Osteoblast (primary cell): ENCODE measurements at regions not wholly inside any gene's neighbourhood (a gene's known extent, or its start where the extent isn't known, plus 50 kb on each side); places are given as distances from the start of the nearest gene placed in this dataset.

Experiments
- DNase-seq: peaks from one replicate; pipeline ENCODE4 v3.0.0; 2011; ENCODE audit warnings: low spot score, mixed read lengths; ENCODE audit not compliant: insufficient read length; ENCODE audit errors: missing footprints
- H2AFZ ChIP-seq: 2 replicates; pipeline ENCODE4 v1.6.0; 2011; ENCODE audit warnings: mild to moderate bottlenecking, low read length
- H3K27ac ChIP-seq: 2 replicates; pipeline ENCODE4 v1.5.1; 2011; ENCODE audit warnings: mild to moderate bottlenecking, low read depth, low read length, moderate library complexity
- H3K27me3 ChIP-seq: 2 replicates; pipeline ENCODE4 v1.6.0; 2012; ENCODE audit warnings: mild to moderate bottlenecking, control low read depth, inconsistent platforms, low read length, moderate library complexity; ENCODE audit not compliant: insufficient read depth
- H3K36me3 ChIP-seq: 2 replicates; pipeline ENCODE4 v1.5.1; 2011; ENCODE audit warnings: mild to moderate bottlenecking, low read length, control low read depth, moderate library complexity; ENCODE audit not compliant: insufficient read depth
- H3K4me1 ChIP-seq: 2 replicates; pipeline ENCODE4 v1.5.1; 2011; ENCODE audit warnings: mild to moderate bottlenecking, low read length, control low read depth, moderate library complexity; ENCODE audit not compliant: insufficient read depth
- H3K4me2 ChIP-seq: 2 replicates; pipeline ENCODE4 v1.6.0; 2011; ENCODE audit warnings: mild to moderate bottlenecking, low read length; ENCODE audit not compliant: insufficient read depth
- H3K4me3 ChIP-seq: fragments of 200-600 bp; sonication (generic); 3 replicates; pipeline ENCODE4 v1.5.1; 2012; ENCODE audit warnings: mild to moderate bottlenecking, low read length, inconsistent platforms; ENCODE audit not compliant: insufficient read depth
- H3K79me2 ChIP-seq: 2 replicates; pipeline ENCODE4 v1.6.0; 2012; ENCODE audit warnings: mild to moderate bottlenecking, low read length, control low read depth, inconsistent platforms; ENCODE audit not compliant: insufficient read depth
- H3K9me3 ChIP-seq: 2 replicates; pipeline ENCODE4 v1.5.1; 2011; ENCODE audit warnings: low read depth, low read length, control low read depth
- H4K20me1 ChIP-seq: 2 replicates; pipeline ENCODE4 v1.6.0; 2012; ENCODE audit warnings: mild to moderate bottlenecking, low read length, control low read depth; ENCODE audit not compliant: insufficient read depth
- CTCF ChIP-seq: IDR thresholded peaks from 2 replicates; pipeline ENCODE4 v1.5.1; 2011; ENCODE audit warnings: mild to moderate bottlenecking, low read depth, low read length, moderate library complexity; ENCODE audit errors: extremely low read depth

- Histone ChIP-seq H3K36me3 (no peaks in the 10 kb centered on the region), H3K27me3 (no peaks in the 10 kb centered on the region), H3K4me3 (no peak overlapping the region), H3K9me3 (peaks cover 4% of the 10 kb centered on the region), H4K20me1 (no peaks in the 10 kb centered on the region), H2AFZ (no peak overlapping the region), H3K4me1 (no peaks in the 10 kb centered on the region), H3K4me2 (no peak overlapping the region), H3K27ac (no peak overlapping the region), H3K79me2 (no peaks in the 10 kb centered on the region)
- TF ChIP-seq CTCF: no peak
- no peak for DNase-seq
These were observed 1452.6 kb downstream of the PCDH7 start for GRCh38 chr4:32172761-32173160.

GRCh38 chr4:32180086-32180485 is 1459.9 kb downstream of the PCDH7 start:
- Histone ChIP-seq H3K4me2 (no peak overlapping the region), H3K4me3 (no peak overlapping the region), H3K27me3 (no peaks in the 10 kb centered on the region), H3K4me1 (no peaks in the 10 kb centered on the region), H2AFZ (no peak overlapping the region), H4K20me1 (no peaks in the 10 kb centered on the region), H3K27ac (no peak overlapping the region), H3K36me3 (no peaks in the 10 kb centered on the region), H3K9me3 (peaks cover 2% of the 10 kb centered on the region), H3K79me2 (no peaks in the 10 kb centered on the region)
- no peak for DNase-seq
- no peak for TF ChIP-seq CTCF

- TF ChIP-seq CTCF: no peak
- no peaks in the 10 kb centered on the region for H3K4me1 ChIP-seq
- H3K4me3 ChIP-seq: no peak overlapping the region
- no peaks in the 10 kb centered on the region for H3K36me3 ChIP-seq
- no peak overlapping the region for H3K27ac ChIP-seq
- no peak for DNase-seq
- H3K4me2 ChIP-seq: no peak overlapping the region
- H4K20me1 ChIP-seq: no peaks in the 10 kb centered on the region
- H2AFZ ChIP-seq: no peak overlapping the region
- no peaks in the 10 kb centered on the region for H3K27me3 ChIP-seq
- H3K9me3 ChIP-seq: no peaks in the 10 kb centered on the region
- no peaks in the 10 kb centered on the region for H3K79me2 ChIP-seq
These were observed 1464.0 kb downstream of the PCDH7 start for GRCh38 chr4:32184186-32184585.

- Histone ChIP-seq H4K20me1 (no peaks in the 10 kb centered on the region), H3K4me1 (no peaks in the 10 kb centered on the region), H3K4me3 (no peak overlapping the region), H3K9me3 (peaks cover 2% of the 10 kb centered on the region), H3K79me2 (no peaks in the 10 kb centered on the region), H2AFZ (no peak overlapping the region), H3K27me3 (no peaks in the 10 kb centered on the region), H3K36me3 (no peaks in the 10 kb centered on the region), H3K4me2 (no peak overlapping the region), H3K27ac (no peak overlapping the region)
- no peak for DNase-seq
- TF ChIP-seq CTCF: no peak
These were observed 1469.0 kb downstream of the PCDH7 start for GRCh38 chr4:32189130-32189529.
